ENCODE measurements at regions not wholly inside any gene's neighbourhood (a gene's known extent, or its start where the extent isn't known, plus 50 kb on each side); places are given as distances from the start of the nearest gene placed in this dataset.

- H3K36me3 ChIP-seq (ENCODE audit: control insufficient read depth, insufficient read depth, low read length), result no peaks in the 10 kb centered on the region
- H3K9ac ChIP-seq (ENCODE audit: low read length), result no peak overlapping the region
- H3K4me3 ChIP-seq (ENCODE audit: low read length), result no peak overlapping the region
- no peaks in the 10 kb centered on the region for H3K27me3 ChIP-seq (ENCODE audit: control insufficient read depth, insufficient read depth, low read length)
- no peaks in the 10 kb centered on the region for H3K4me1 ChIP-seq (ENCODE audit: control insufficient read depth, insufficient read depth, low read length)
- H3K27ac ChIP-seq (ENCODE audit: low read depth, low read length), result no peak overlapping the region
These were observed 498.5 kb downstream of the TMTC2 start for GRCh38 chr12:83185241-83185640.

Measured in rectal smooth muscle tissue (tissue), 1 donor.